ENCODE measurements at regions not wholly inside any gene's neighbourhood (a gene's known extent, or its start where the extent isn't known, plus 50 kb on each side); places are given as distances from the start of the nearest gene placed in this dataset.
"Not testable (repeated sequence)": the region's sequence is repeated elsewhere in the genome, so short reads cannot be mapped to it uniquely, and the experiment has no call there.

- DNase-seq: no peak
- TF ChIP-seq CTCF (IDR thresholded peaks at IDR 0.05) (no peak), POLR2A (IDR thresholded peaks at IDR 0.05) (no peak)
- 5 to 6% (median 5%) methylated on average over 31 to 32 of the region's 32 CpGs for WGBS, 4 donors
- peaks cover 33 to 100% (median 85%) of the 10 kb centered on the region in 9 donors for H3K27me3 ChIP-seq
- H3K4me3 ChIP-seq: peak overlapping the region in 4 of 12 donors; percentile 6 to 29 (median 13)
- no peaks in the 10 kb centered on the region for H3K36me3 ChIP-seq
- peaks cover 0 to 8% (median 0%) of the 10 kb centered on the region in 12 donors for H3K4me1 ChIP-seq
- no peak overlapping the region for H3K27ac ChIP-seq
- peaks cover 0 to 6% (median 0%) of the 10 kb centered on the region in 12 donors for H3K9me3 ChIP-seq
- no peak for ATAC-seq
- intact Hi-C loops (cut with DNase I): no loop called here
These were observed 72.6 kb upstream of the ZNF184 start for GRCh38 chr6:27545271-27546046.

GRCh38 chr6:27544612-27545260, 71.8 kb upstream of the ZNF184 start:
- Histone ChIP-seq H3K4me1 (peaks cover 0 to 8% (median 0%) of the 10 kb centered on the region in 12 donors), H3K4me3 (peak overlapping the region in 5 of 12 donors; percentile 6 to 29 (median 12)), H3K27ac (no peak overlapping the region), H3K36me3 (no peaks in the 10 kb centered on the region), H3K9me3 (peaks cover 0 to 6% (median 0%) of the 10 kb centered on the region in 12 donors), H3K27me3 (peaks cover 33 to 100% (median 84%) of the 10 kb centered on the region in 9 donors)
- TF ChIP-seq CTCF (IDR thresholded peaks at IDR 0.05): no peak
- no peak for TF ChIP-seq POLR2A (IDR thresholded peaks at IDR 0.05)
- intact Hi-C loops (cut with DNase I): no loop called here
- 2 to 5% (median 3%) methylated on average over 20 of the region's 20 CpGs for WGBS, 4 donors
- no peak for ATAC-seq
- no peak for DNase-seq

- H3K4me1 ChIP-seq; H3K36me3 ChIP-seq; DNase-seq; H3K27ac ChIP-seq; H3K9me3 ChIP-seq; intact Hi-C loops (cut with DNase I); ATAC-seq: not testable (repeated sequence)
- peaks cover 33 to 100% (median 82%) of the 10 kb centered on the region in 9 donors for H3K27me3 ChIP-seq
- H3K4me3 ChIP-seq: peak overlapping the region in 2 of 12 donors; percentile 15 to 29
- WGBS, 4 donors: 18 to 32% (median 24%) methylated on average over 20 of the region's 20 CpGs
These were observed 71.2 kb upstream of the ZNF184 start for GRCh38 chr6:27544135-27544534.

- Histone ChIP-seq H3K4me1 (peaks cover 0 to 8% (median 0%) of the 10 kb centered on the region in 12 donors), H3K4me3 (no peak overlapping the region), H3K9me3 (peaks cover 0 to 6% (median 0%) of the 10 kb centered on the region in 12 donors), H3K27me3 (peaks cover 22 to 99% (median 73%) of the 10 kb centered on the region in 9 donors), H3K27ac (no peak overlapping the region), H3K36me3 (no peaks in the 10 kb centered on the region)
- no peak for TF ChIP-seq CTCF (IDR thresholded peaks at IDR 0.05)
- no peak for TF ChIP-seq POLR2A (IDR thresholded peaks at IDR 0.05)
- intact Hi-C loops (cut with DNase I): no loop called here
- ATAC-seq (no peak), DNase-seq (no peak)
- WGBS, 4 donors: 76 to 87% (median 79%) methylated on average over 2 of the region's 2 CpGs
These were observed 69.6 kb upstream of the ZNF184 start for GRCh38 chr6:27542485-27542884.
